SK-N-SH treated with all-trans-retinoic acid at 6 μM for 48 hours (cell line): ENCODE measurements at regions not wholly inside any gene's neighbourhood (a gene's known extent, or its start where the extent isn't known, plus 50 kb on each side); places are given as distances from the start of the nearest gene placed in this dataset.
A peak's percentile ranks its signal among the peaks of the same experiment; 100 is the strongest.
"Not testable (repeated sequence)": the region's sequence is repeated elsewhere in the genome, so short reads cannot be mapped to it uniquely, and the experiment has no call there.

Experiments used
- ATAC-seq: fragments of 200-7000 bp; cut with Tn5 transposase; 3 replicates; pipeline ENCODE4 v1.9.1; 2020; ENCODE audit warnings: mild to moderate bottlenecking, moderate library complexity

DNA sequence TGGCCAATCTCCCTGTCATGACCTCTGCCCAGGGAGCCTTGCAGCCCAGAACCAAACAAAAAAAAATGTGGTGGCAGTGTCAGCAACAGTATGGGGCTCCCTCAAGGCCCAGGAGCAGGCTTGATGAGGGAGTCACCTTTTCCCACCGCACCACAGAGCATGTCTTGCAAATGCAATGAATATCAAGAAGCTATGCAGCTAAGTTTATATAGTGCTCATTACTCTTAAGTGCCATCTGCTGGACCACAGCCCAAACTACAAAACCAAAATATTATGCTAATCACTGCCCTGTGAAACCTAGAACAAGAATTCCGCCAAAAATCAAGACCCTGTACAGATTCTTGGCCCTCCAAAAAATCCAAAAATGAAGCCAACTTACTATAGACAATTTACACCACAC lies 65.9 kb downstream of the PABPC5 start:
- ATAC-seq = peak; percentile 77

DNA sequence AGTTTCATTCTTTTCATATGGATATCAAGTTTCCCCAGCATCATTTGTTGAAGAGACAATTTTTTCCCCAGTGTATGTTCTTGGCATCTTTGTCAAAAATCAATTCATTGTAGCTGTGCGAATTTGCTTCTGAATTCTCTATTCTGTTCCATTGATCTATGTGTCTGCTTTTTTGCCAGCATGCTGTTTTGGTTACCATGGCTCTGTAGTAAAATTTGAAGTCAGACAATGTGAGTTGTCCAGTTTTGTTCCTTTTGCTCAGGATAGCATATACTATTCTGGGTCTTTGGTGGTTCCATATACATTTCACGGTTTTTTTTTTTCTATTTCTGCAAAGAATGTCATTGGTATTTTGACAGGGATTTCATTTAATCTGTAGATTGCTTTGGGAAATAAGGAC lies 95.6 kb downstream of the PABPC5 start:
- not testable (repeated sequence) for ATAC-seq

DNA sequence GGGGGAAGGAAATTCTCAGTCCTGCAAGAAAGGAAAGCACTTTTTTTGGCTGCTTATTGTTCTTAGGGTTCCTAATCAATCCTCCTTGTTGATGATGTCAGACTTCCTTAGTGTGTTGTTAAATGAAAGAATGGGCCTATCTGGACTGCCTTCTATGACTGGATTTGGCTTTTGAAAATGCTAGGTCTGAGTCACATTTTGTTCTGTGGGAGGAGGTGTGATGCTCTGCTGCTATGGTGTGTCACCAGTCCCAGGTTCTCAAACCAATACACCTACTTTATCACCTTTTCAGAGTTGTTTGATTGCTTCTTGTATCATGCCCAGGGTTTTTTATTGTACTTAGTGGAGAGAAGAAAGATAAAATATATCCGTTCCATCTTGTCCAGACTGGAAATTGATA lies 128.5 kb downstream of the PABPC5 start:
- not testable (repeated sequence) for ATAC-seq
